Dendritic cell treated with granulocyte-macrophage colony-stimulating factor and Interleukin-4, amounts not matched to agents 40 ng/mL and 50 ng/mL, for 4 days (primary cell): ENCODE measurements at regions not wholly inside any gene's neighbourhood (a gene's known extent, or its start where the extent isn't known, plus 50 kb on each side); places are given as distances from the start of the nearest gene placed in this dataset.

ENCODE experiments used
- H3K27ac Mint-ChIP-seq: one replicate; pipeline ENCODE4 v1.8.0; 2022; ENCODE audit warnings: mild to moderate bottlenecking, mixed read lengths
- H3K27me3 Mint-ChIP-seq: one replicate; pipeline ENCODE4 v1.8.0; 2022; ENCODE audit warnings: mild to moderate bottlenecking, mixed read lengths
- H3K36me3 Mint-ChIP-seq: one replicate; pipeline ENCODE4 v1.8.0; 2022; ENCODE audit warnings: low read depth, mixed read lengths
- H3K4me1 Mint-ChIP-seq: one replicate; pipeline ENCODE4 v1.8.0; 2022; ENCODE audit warnings: low read depth, mixed read lengths
- H3K4me3 Mint-ChIP-seq: one replicate; pipeline ENCODE4 v1.8.0; 2022; ENCODE audit warnings: mild to moderate bottlenecking, moderate library complexity, mixed read lengths
- H3K9me3 Mint-ChIP-seq: one replicate; pipeline ENCODE4 v1.8.0; 2022; ENCODE audit warnings: mixed read lengths
- intact Hi-C: fragments of 100-400 bp; cut with micrococcal nuclease; formaldehyde crosslinking; loops from one replicate; pipeline ENCODE4 v1.15.0; 2022

DNA sequence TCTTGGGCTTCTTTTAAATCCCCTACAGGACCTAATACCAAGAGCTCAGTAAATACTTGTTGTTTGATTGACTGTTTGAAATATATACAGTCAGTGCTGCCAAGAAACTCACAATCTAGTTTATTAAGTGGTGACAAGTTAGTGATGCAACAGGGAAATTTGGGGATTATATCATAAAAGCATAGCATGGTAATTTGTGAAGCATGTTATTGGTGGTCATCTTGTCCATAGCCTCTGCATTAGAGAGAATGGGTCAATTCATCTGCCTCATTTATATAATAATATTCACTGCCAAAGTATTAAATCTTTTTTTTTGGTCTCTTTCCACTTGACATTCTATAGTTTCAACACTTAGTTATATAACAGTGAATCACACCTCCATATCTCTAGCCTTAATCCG is 138.2 kb upstream of the SPAG17 start:
- H3K4me1 Mint-ChIP-seq = no peaks in the 10 kb centered on the region

DNA sequence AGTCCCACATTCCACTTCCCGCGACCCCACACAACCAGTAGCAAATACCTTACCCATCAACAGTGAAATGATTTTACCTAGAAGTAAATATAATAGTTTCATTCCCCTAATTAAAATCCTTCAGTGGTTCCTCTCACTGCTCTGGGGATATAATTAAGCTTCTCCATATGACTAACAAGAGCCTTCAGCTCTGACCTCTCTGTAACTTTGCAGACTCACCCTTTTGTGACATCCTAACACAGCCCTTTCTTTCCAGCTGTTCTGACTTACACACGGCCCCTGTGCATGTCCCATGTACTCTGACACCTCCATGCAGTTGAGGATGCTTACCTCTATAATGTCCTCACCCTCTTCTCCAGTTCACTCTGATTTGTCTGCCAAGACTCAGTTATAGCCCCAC is 137.3 kb upstream of the SPAG17 start:
- H3K4me1 Mint-ChIP-seq = no peaks in the 10 kb centered on the region
- H3K4me3 Mint-ChIP-seq = no peak overlapping the region
- no peak overlapping the region for H3K27ac Mint-ChIP-seq
- H3K36me3 Mint-ChIP-seq = no peaks in the 10 kb centered on the region
- no peaks in the 10 kb centered on the region for H3K27me3 Mint-ChIP-seq
- intact Hi-C loops = no loop called here
- peaks cover 9% of the 10 kb centered on the region for H3K9me3 Mint-ChIP-seq

More for the DNA sequence above, 138.2 kb upstream of the SPAG17 start:
- no peak overlapping the region for H3K4me3 Mint-ChIP-seq
- no peaks in the 10 kb centered on the region for H3K36me3 Mint-ChIP-seq
- no peak overlapping the region for H3K27ac Mint-ChIP-seq
- peaks cover 3% of the 10 kb centered on the region for H3K9me3 Mint-ChIP-seq
- no peaks in the 10 kb centered on the region for H3K27me3 Mint-ChIP-seq
- intact Hi-C loops = no loop called here

DNA sequence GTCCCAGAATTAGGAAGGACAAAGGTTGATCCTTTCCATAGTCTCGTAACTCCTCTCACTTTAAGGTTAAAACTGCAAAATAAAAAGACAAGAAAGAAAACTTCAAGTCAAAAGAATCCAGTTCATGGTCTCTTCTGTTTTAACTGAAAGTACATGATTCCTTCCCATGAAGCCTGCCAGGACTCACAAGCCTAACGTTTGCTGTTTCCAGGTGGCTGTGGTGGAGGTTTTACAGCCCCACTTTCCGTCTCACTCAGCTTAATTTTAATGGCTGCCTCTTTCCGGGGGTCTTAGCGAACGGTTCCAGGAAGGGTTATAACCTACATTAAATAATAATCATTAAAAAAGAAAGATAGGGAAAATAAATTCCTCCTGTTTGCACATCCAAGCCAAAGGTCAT is 136.8 kb upstream of the SPAG17 start:
- intact Hi-C loops = no loop called here
- H3K27ac Mint-ChIP-seq = no peak overlapping the region
- H3K9me3 Mint-ChIP-seq = peaks cover 9% of the 10 kb centered on the region
- no peaks in the 10 kb centered on the region for H3K4me1 Mint-ChIP-seq
- no peaks in the 10 kb centered on the region for H3K36me3 Mint-ChIP-seq
- no peaks in the 10 kb centered on the region for H3K27me3 Mint-ChIP-seq
- H3K4me3 Mint-ChIP-seq = no peak overlapping the region

DNA sequence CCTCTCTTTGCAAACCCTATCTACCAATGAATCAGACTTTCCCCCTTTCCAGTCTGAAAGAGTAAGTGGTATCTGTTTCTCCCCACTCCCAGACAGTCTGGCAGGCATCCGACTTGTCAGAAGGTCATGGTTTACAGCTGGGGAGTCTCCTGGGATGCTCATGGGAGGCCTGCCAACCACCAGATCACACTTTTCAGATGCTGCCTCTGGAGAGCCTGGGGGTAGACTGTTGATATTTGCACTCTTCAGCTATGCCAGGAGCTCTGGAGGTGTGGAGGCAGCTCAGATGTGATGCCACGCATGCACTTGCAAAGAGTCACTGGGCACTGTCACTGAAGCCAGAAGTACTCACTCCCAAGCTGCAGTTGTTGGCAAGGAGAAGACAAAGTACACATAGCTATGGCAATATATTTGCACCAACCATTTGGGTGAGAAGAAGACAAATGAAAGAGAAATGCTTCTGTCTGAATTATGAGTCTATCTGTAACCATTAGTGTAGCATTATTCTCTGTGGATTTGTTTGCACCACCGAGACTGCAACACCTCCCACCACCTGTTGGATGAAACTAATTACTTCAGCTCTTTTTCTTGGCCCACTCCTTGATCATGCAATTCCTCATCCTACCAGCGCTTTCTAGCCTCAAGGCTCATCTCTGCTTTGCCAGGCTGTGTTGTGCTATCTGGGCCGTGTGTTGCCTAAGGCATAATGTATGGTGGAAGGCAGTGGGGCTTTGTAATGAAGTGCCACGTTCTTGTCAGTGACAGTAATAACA is 133.0 kb upstream of the SPAG17 start:
- Mint-ChIP-seq H3K27me3 (no peaks in the 10 kb centered on the region), H3K4me1 (no peaks in the 10 kb centered on the region), H3K27ac (no peak overlapping the region), H3K4me3 (no peak overlapping the region), H3K36me3 (no peaks in the 10 kb centered on the region), H3K9me3 (peaks cover 9% of the 10 kb centered on the region)
- intact Hi-C loops = no loop called here

DNA sequence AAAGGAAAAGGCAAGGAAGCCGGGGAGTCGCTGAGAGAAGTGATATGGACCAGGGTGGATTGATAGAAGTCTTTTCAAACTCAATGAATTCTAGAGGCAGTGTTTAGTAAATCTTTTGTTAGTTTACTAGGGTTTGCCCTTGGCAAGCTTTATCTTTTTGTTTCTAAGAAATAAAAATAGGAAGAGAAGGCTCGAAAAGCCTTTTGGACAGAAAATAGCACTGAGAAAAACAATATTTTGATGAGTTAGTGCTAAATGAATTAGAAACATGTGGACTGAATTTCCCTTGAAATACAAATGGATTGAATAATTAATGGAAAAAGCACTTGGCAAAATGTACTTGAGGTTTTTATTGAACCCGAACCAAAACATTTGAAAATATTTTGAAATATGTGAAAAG is 121.8 kb upstream of the SPAG17 start:
- Mint-ChIP-seq H3K4me3 (no peak overlapping the region), H3K4me1 (no peaks in the 10 kb centered on the region), H3K36me3 (no peaks in the 10 kb centered on the region), H3K27ac (no peak overlapping the region), H3K27me3 (no peaks in the 10 kb centered on the region), H3K9me3 (peaks cover 5% of the 10 kb centered on the region)
- intact Hi-C loops = no loop called here

DNA sequence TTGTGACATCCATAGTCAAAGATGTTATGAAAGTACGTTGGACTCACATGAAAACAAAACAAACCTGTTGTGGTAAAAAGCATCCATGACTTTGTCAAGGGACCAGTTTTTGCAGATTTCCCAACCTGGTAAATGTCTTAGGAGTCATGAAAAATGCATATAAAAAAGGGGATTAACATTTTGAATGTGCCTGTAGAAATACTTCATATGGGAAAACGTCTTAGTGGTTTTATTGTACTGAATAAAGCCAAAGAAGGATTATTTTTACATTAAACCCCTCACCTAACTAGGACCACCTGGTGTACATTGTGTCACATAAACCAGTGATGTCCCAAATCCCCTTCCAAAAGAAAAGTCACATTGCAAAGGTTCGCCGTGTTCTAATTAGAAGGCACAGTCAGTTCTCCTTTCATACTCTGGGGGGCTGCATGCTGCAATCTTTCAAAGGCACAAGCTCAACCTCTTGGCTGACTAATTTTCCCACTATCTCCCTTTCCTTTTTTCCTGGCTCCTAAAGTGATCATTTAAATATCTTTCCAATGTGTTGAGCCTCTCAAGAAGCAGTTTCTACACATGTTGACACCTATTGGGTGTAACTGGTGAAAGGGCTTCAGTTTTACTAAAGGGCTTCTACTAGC is 119.8 kb upstream of the SPAG17 start:
- no peaks in the 10 kb centered on the region for H3K27me3 Mint-ChIP-seq
- H3K4me3 Mint-ChIP-seq = no peak overlapping the region
- no peaks in the 10 kb centered on the region for H3K36me3 Mint-ChIP-seq
- intact Hi-C loops = no loop called here
- H3K9me3 Mint-ChIP-seq = no peaks in the 10 kb centered on the region
- no peak overlapping the region for H3K27ac Mint-ChIP-seq
- no peaks in the 10 kb centered on the region for H3K4me1 Mint-ChIP-seq

DNA sequence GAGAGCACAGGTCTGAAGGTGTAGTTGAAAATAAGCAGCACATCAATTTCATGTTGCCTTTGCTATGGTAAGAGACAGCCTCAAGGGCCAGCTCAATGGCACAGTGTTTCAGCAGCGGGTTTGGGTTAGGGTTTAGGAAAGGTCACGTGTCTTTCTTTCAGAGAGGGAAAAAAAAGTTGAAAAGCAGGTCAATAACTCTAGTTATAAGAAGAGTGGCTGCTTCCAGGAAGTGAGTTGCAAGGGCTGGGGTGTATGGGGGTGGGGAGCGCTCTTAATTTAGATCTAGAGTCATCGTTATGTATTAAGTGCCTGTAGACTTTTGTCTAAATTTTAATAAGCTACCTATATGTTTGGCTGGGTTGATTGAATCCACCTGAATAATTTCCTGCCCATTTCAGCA is 118.5 kb upstream of the SPAG17 start:
- Mint-ChIP-seq H3K9me3 (no peaks in the 10 kb centered on the region), H3K4me1 (no peaks in the 10 kb centered on the region), H3K27ac (no peak overlapping the region), H3K4me3 (no peak overlapping the region), H3K36me3 (no peaks in the 10 kb centered on the region), H3K27me3 (no peaks in the 10 kb centered on the region)
- intact Hi-C loops = no loop called here

DNA sequence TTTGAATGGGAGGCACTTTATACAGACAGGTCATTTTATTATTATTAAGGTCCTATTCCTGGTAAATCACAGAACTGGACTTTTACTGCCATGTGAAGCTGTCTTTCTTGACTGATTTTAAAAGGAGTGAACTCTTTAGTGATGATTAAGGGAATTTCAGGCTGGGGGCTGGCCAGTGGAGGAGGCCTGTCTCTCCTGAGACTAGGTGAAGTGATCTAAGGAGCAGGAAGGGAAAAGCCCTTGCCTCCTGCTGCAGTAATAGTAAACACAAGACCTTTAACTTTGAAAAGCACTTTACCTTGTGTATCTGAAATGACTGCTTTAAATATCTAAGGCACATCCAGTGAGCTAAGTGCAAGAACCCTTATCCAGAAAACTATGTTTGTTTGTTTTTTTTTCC is 118.0 kb upstream of the SPAG17 start:
- Mint-ChIP-seq H3K4me1 (no peaks in the 10 kb centered on the region), H3K27ac (no peak overlapping the region), H3K36me3 (no peaks in the 10 kb centered on the region), H3K4me3 (no peak overlapping the region), H3K27me3 (no peaks in the 10 kb centered on the region), H3K9me3 (no peaks in the 10 kb centered on the region)
- intact Hi-C loops = no loop called here

DNA sequence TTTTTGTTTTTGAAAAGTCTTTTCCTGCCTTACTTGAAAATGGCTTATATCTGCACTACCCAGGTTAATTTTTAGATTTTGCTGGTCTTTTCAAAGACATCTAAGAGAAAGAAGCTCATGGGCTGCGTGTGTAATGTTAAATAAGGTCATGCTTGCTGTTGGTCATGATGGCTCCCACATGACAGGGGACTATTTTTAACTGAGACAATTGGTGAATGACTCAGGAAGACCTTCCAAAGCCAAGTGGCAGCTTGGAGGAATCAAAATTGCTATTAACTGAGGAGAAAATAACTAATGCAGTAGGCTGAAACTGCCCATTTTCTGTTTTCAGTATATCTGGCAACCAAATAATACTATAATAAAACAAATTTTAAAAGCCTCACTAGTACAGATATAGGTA is 117.1 kb upstream of the SPAG17 start:
- no peak overlapping the region for H3K4me3 Mint-ChIP-seq
- no peak overlapping the region for H3K27ac Mint-ChIP-seq
- intact Hi-C loops = no loop called here
- no peaks in the 10 kb centered on the region for H3K9me3 Mint-ChIP-seq
- no peaks in the 10 kb centered on the region for H3K4me1 Mint-ChIP-seq
- no peaks in the 10 kb centered on the region for H3K27me3 Mint-ChIP-seq
- H3K36me3 Mint-ChIP-seq = no peaks in the 10 kb centered on the region

DNA sequence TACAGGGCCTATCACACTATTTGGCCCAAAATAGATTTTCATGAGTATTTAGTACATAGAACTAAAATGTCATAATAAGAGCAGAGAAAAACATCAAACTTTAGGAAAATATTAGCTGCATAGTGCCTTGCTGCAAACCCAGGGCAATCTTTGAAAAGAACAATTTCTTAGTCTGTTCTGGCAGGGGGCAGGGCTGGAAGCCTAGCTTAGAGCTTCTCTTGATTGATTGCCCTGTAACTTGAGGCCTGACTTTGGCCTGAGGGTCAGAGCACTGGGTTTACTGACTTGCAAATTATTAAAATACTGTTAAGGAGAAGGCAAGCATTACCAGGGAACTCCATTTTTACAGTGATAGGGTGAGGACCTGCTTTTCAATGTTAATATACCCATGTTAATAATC is 115.8 kb upstream of the SPAG17 start:
- intact Hi-C loops = no loop called here
- no peaks in the 10 kb centered on the region for H3K36me3 Mint-ChIP-seq
- no peaks in the 10 kb centered on the region for H3K4me1 Mint-ChIP-seq
- H3K27me3 Mint-ChIP-seq = no peaks in the 10 kb centered on the region
- H3K27ac Mint-ChIP-seq = no peak overlapping the region
- no peaks in the 10 kb centered on the region for H3K9me3 Mint-ChIP-seq
- H3K4me3 Mint-ChIP-seq = no peak overlapping the region

DNA sequence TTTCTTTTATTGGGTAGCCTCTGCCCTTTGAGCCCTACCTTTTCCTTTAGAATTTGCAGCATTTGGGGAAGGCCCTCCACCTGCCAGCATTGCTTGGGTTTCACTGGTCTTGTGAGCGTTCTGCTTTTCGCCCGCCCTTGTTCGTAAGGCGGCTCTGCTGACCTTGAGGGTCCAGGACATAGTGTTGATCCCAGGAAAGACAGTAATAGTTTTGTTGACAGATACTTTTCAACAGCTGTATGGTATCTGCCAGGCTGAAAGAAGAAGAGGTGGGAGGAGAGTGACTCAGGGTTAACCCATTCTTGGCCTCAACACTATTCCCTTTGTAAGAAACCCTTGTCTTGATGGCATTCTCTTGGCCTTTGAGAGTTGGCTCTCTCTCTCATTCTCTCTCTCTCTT is 113.4 kb upstream of the SPAG17 start:
- Mint-ChIP-seq H3K27me3 (no peaks in the 10 kb centered on the region), H3K4me1 (no peaks in the 10 kb centered on the region), H3K9me3 (no peaks in the 10 kb centered on the region), H3K4me3 (no peak overlapping the region), H3K27ac (no peak overlapping the region), H3K36me3 (no peaks in the 10 kb centered on the region)
- intact Hi-C loops = no loop called here

DNA sequence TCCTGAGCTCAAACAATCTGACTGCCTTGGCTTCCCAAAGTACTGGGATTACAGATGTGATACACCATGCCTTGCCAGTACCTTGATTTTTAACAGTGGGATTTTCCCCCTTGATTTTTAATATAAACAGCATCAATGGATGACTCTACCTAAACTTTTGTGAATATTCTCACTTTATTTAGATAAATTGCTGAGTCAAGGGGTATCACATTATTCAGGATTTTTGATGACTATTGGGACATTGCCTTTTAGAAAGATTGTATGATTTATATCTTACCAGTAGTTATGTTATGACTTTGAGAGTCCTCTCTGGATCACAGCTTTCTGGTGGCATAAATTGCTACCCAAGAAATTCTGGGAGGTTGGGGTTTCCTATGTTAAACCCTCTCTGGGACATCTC is 112.5 kb upstream of the SPAG17 start:
- Mint-ChIP-seq H3K4me1 (no peaks in the 10 kb centered on the region), H3K9me3 (no peaks in the 10 kb centered on the region), H3K4me3 (no peak overlapping the region), H3K27me3 (no peaks in the 10 kb centered on the region), H3K36me3 (no peaks in the 10 kb centered on the region), H3K27ac (no peak overlapping the region)
- intact Hi-C loops = no loop called here

DNA sequence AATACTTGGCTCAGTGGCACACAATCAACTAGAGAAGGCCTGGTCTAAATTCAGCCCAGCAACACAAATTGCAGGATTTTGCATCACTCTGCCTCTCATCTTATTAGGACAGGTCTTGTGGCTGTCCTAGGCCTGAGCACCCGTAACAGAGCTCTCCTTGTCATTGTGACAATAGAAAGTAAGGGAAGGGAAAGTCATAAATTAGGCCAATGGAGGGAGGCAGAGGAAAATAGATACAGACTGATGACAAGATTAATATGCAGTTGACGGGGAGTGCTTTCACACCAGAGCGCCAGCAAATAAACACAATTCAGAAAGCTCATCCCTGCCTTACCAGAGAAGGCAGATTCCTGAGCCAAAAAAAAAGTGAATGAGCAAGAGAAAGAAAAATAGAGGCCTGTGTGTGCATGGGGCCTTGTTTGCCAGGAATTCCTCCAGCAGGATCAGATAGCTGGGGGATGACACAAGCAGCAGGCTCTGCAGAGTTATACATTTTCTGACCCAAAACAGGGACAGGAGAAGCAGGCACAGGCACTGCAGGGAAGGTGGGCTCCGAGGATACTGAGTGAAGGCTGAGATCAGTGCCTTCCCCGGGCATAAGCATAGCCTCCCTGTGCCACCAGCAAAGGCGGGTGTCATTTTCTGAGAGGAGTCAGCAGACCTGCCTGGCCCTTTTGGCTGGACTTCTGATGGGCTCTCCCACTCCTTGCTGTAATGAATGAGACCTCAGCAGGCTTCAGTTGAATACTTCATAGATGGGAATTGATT is 110.0 kb upstream of the SPAG17 start:
- Mint-ChIP-seq H3K27ac (no peak overlapping the region), H3K9me3 (no peaks in the 10 kb centered on the region), H3K36me3 (no peaks in the 10 kb centered on the region), H3K27me3 (no peaks in the 10 kb centered on the region), H3K4me1 (no peaks in the 10 kb centered on the region), H3K4me3 (no peak overlapping the region)
- intact Hi-C loops = no loop called here

DNA sequence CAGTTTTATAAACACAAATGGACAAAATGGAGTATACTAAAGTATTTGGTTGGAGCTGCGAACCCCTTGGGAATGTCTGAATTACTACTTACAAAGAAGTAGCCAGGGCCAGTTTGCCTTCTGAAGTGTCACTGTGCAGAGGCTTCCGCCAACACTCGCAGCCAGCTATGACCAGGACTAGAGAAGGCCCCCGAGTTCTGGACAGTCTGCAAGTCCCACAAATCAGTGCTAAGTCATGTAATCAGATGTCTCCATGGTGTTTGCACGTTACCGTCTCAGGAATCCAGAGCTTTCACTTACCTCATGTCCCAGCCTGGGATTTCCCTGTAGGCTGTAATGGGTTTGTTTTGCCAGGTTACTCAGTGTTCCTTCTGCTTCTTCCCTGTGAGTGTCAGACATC is 106.6 kb upstream of the SPAG17 start:
- Mint-ChIP-seq H3K27ac (no peak overlapping the region), H3K4me3 (no peak overlapping the region), H3K27me3 (no peaks in the 10 kb centered on the region), H3K4me1 (no peaks in the 10 kb centered on the region), H3K36me3 (no peaks in the 10 kb centered on the region), H3K9me3 (no peaks in the 10 kb centered on the region)
- intact Hi-C loops = no loop called here
